ENCODE measurements at regions not wholly inside any gene's neighbourhood (a gene's known extent, or its start where the extent isn't known, plus 50 kb on each side); places are given as distances from the start of the nearest gene placed in this dataset.

DNA sequence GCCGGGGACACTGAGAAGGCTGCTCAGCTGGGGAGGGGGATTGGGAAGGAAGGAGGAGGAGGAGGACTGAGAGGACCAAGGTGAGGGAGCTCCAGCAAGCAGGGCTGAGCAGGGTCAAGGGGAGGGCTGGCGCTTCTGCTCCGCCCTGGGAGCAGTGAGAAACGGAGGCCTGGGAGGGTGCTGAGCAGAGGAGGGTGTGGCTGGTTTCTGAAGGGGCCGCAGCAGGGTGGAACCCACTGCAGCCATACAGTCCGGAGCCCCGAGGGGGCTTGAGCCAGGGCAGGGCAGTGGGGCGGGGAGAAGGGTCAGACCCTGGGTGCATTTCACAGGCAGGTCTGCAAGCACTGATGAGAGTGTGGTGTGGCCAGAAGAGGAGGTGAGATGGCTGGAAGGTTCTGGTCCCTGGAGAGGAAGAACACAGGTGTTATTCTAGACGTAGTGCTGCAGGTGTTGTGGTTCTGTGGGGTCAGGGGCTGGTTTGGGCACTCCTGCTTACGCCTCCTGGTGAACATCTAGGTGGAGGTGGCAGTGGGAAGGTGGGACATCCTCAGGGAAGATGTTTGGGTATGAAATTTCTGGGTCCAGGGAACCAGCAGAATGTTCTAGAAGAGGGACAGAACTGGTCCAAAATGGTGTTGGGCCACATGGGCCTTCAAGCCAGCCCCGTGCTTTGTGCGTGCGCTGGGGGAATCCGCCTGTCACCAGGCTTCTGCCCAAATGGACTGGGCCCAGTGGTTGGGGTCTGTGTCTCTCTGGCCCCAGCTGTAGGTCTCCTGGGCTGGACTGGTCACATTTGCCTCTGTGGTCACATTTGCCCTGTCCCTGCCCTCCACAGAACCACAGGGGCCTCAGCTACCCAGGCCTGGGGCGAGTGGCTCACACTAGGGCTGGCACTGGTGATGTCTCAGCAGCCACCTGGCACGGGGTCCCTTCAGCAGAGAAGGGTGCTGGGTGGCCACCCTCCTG is 714.7 kb downstream of the BRD1 start:
- no peak for TF ChIP-seq CTCF (IDR thresholded peaks at IDR 0.05; ENCODE audit: low read depth, low read length, poor library complexity, severe bottlenecking)
- no peak for TF ChIP-seq EZH2phosphoT487 (IDR thresholded peaks at IDR 0.05; ENCODE audit: borderline replicate concordance, low read length)
